Esophagus muscularis mucosa (tissue), 4 donors: ENCODE measurements at regions not wholly inside any gene's neighbourhood (a gene's known extent, or its start where the extent isn't known, plus 50 kb on each side); places are given as distances from the start of the nearest gene placed in this dataset.

Experiments
- CTCF ChIP-seq, 3 experiments: fragments of 200-600 bp in 2 of 3; fragments of 450-650 bp in 1 of 3; sonication (generic) in 2 of 3; IDR thresholded peaks; one replicate each; pipeline ENCODE4 v1.5.1; 2017 to 2019; ENCODE audit warnings: antibody characterized with exemption in 3 of 3, mild to moderate bottlenecking in 2 of 3, moderate library complexity in 1 of 3
- EP300 ChIP-seq: sonication (generic); formaldehyde crosslinking; IDR thresholded peaks from one replicate; pipeline ENCODE4 v1.6.1; 2017; ENCODE audit warnings: antibody characterized with exemption
- POLR2A ChIP-seq: fragments of 450-650 bp; IDR thresholded peaks from one replicate; pipeline ENCODE4 v1.6.1; 2017; ENCODE audit warnings: antibody characterized with exemption, moderate library complexity, mild to moderate bottlenecking, low read depth
- POLR2AphosphoS5 ChIP-seq, 2 donors: sonication (generic); formaldehyde crosslinking; IDR thresholded peaks; one replicate each; pipeline ENCODE4 v1.6.1; 2017; ENCODE audit warnings: antibody characterized with exemption in 2 of 2

GRCh38 chr10:35959252-35959651 lies 317.2 kb upstream of the FZD8 start:
- TF ChIP-seq CTCF (IDR thresholded peaks at IDR 0.05) (no peak), POLR2A (no peak), EP300 (no peak), POLR2AphosphoS5 (IDR thresholded peaks at IDR 0.05) (no peak)
